ENCODE measurements at regions not wholly inside any gene's neighbourhood (a gene's known extent, or its start where the extent isn't known, plus 50 kb on each side); places are given as distances from the start of the nearest gene placed in this dataset.
A peak's percentile ranks its signal among the peaks of the same experiment; 100 is the strongest.

- in situ Hi-C loops (cut with MboI; ENCODE audit: low pct_unique_long_range_greater_than_20kb in 2 of 9, low sequenced_read_pairs in 9 of 9, unreplicated experiment in 9 of 9), result no loop called here
- Histone ChIP-seq H3K4me3 (peak overlapping the region; percentile 58 to 96 (median 78)), H3K4me1 (replicated peaks in 1 of 2) (peaks cover 21 to 35% of the 10 kb centered on the region in 2 donors), H3K27ac (peak overlapping the region in 1 of 2 donors; percentile 92)
- 0 to 67% (median 38%) methylated on average over 2 to 9 of the region's 10 CpGs; no CpG with 5 or more reads in 2 of the 10 experiments for WGBS, 10 experiments
- no peak for ATAC-seq (replicated peaks in 6 of 8)
Observed at GRCh38 chr10:21172542-21172929, 275.4 kb upstream of the NEBL start.

DNA sequence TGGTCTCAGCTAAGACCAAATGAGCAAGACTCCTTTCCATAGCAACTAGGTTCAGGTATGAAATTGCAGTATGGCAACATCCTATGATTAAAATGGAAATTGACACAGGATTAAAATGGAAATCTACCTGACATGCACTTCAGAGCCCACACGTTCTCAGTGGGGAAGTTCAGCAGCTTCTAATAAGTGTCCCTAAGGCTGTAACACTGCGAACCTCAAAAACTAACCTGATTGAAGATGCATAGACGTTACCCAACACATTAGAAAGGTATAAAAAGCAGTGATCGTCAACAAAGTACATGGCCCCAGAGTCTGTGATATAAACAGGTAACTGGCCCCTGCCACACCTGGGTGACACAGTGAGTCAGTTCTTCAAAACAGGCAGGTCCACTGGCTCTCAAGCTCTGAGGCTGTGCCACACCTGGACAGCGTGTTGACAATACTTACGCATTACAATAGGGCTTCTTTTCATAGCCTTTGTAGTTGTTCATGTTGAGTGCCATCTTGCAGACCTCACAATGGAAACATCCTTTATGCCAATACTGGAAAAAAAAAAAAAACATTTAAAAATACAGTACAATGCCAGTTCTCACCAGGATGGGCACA, 274.9 kb upstream of the NEBL start:
- no peak for ATAC-seq (replicated peaks in 6 of 8)
- H3K27ac ChIP-seq, result no peak overlapping the region
- WGBS, 10 experiments, result 42 to 100% (median 92%) methylated on average over 1 to 5 of the region's 6 CpGs; no CpG with 5 or more reads in 3 of the 10 experiments
- H3K4me1 ChIP-seq (replicated peaks in 1 of 2), result peaks cover 21 to 34% of the 10 kb centered on the region in 2 donors
- in situ Hi-C loops (cut with MboI; ENCODE audit: low pct_unique_long_range_greater_than_20kb in 2 of 9, low sequenced_read_pairs in 9 of 9, unreplicated experiment in 9 of 9), result no loop called here
- H3K4me3 ChIP-seq, result peak overlapping the region; percentile 58 to 96 (median 78)

GRCh38 chr10:21171197-21171935, 274.3 kb upstream of the NEBL start:
- H3K4me3 ChIP-seq, result peak overlapping the region in 1 of 5 donors; percentile 88
- no peak overlapping the region for H3K27ac ChIP-seq
- H3K4me1 ChIP-seq (replicated peaks in 1 of 2), result peaks cover 21 to 31% of the 10 kb centered on the region in 2 donors
- in situ Hi-C loops (cut with MboI; ENCODE audit: low pct_unique_long_range_greater_than_20kb in 2 of 9, low sequenced_read_pairs in 9 of 9, unreplicated experiment in 9 of 9), result no loop called here
- 60 to 89% (median 80%) methylated on average over 1 to 14 of the region's 14 CpGs for WGBS, 10 experiments
- no peak for ATAC-seq (replicated peaks in 6 of 8)

DNA sequence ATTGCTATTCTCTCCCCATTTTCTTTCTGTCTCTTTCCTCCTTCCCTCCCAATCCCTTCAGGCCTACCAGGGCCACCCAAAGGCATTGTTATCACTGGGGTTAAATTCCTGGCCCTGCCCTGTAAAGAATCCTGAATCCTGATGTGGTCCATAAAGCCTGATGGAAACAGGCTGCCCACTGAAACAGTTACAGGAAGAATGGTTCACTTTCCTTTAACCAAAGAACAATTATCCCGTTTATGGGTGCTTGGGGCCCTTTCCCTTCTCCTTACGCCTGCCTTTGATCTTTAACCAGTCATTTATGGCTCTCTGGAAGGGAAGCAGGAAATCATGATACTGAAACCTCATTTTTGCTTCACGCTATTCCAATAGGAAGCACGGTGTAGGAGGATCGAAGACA, 273.1 kb upstream of the NEBL start:
- no peak for ATAC-seq (replicated peaks in 6 of 8)
- in situ Hi-C loops (cut with MboI; ENCODE audit: low pct_unique_long_range_greater_than_20kb in 2 of 9, low sequenced_read_pairs in 9 of 9, unreplicated experiment in 9 of 9), result no loop called here
- H3K27ac ChIP-seq, result no peak overlapping the region
- 0 to 80% (median 57%) methylated on average over 1 to 5 of the region's 5 CpGs for whole genome bisulfite sequencing, 10 experiments
- H3K4me3 ChIP-seq, result no peak overlapping the region
- H3K4me1 ChIP-seq (replicated peaks in 1 of 2), result peaks cover 18 to 24% of the 10 kb centered on the region in 2 donors

GRCh38 chr10:21169271-21169670, 272.2 kb upstream of the NEBL start:
- peak in 5 of 8 experiments; percentile 6 to 56 (median 43) for ATAC-seq (replicated peaks in 6 of 8)
- WGBS, 10 experiments, result 0 to 80% (median 50%) methylated on average over 1 to 3 of the region's 4 CpGs; no CpG with 5 or more reads in 4 of the 10 experiments

GRCh38 chr10:21167288-21168010, 270.3 kb upstream of the NEBL start:
- no peak for ATAC-seq (replicated peaks in 6 of 8)
- Histone ChIP-seq H3K27ac (no peak overlapping the region), H3K4me3 (no peak overlapping the region), H3K4me1 (replicated peaks in 1 of 2) (peaks cover 16 to 25% of the 10 kb centered on the region in 2 donors)
- 57 to 100% (median 88%) methylated on average over 1 to 8 of the region's 8 CpGs for WGBS, 10 experiments
- in situ Hi-C loops (cut with MboI; ENCODE audit: low pct_unique_long_range_greater_than_20kb in 2 of 9, low sequenced_read_pairs in 9 of 9, unreplicated experiment in 9 of 9), result no loop called here

More at GRCh38 chr10:21169271-21169670, 272.2 kb upstream of the NEBL start:
- in situ Hi-C loops (cut with MboI; ENCODE audit: low pct_unique_long_range_greater_than_20kb in 2 of 9, low sequenced_read_pairs in 9 of 9, unreplicated experiment in 9 of 9), result no loop called here
- H3K4me1 ChIP-seq (replicated peaks in 1 of 2), result peaks cover 14 to 21% of the 10 kb centered on the region in 2 donors
- H3K4me3 ChIP-seq, result no peak overlapping the region
- no peak overlapping the region for H3K27ac ChIP-seq

- WGBS, 10 experiments, result 46 to 100% (median 85%) methylated on average over 2 to 16 of the region's 16 CpGs
- Histone ChIP-seq H3K4me3 (no peak overlapping the region), H3K27ac (no peak overlapping the region), H3K4me1 (replicated peaks in 1 of 2) (peaks cover 12 to 19% of the 10 kb centered on the region in 2 donors)
- in situ Hi-C loops (cut with MboI; ENCODE audit: low pct_unique_long_range_greater_than_20kb in 2 of 9, low sequenced_read_pairs in 9 of 9, unreplicated experiment in 9 of 9), result no loop called here
- peak in 4 of 8 experiments; percentile 25 to 49 (median 38) for ATAC-seq (replicated peaks in 6 of 8)
Observed at GRCh38 chr10:21166557-21167287, 269.6 kb upstream of the NEBL start.

DNA sequence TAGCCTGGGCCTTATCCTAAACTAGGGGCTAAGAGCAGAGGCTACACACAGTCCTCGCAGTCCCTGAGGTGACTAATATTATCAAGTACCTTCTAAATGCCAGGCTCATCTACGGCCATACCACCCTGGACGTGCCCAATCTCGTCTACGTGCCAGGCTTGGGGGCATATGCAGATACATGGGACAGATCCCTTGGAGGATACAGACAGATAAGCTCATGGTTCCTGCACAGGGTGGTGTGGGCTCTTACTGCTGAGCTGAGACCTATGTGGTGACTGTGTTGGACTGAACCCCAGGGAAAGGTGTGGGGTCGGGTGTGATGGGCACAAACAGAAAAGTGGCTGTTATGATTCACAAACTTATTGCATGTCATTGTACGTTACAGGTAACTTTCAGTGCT, 268.4 kb upstream of the NEBL start:
- WGBS, 10 experiments, result 0 to 100% (median 98%) methylated on average over 1 to 6 of the region's 7 CpGs; no CpG with 5 or more reads in 4 of the 10 experiments
- ATAC-seq (replicated peaks in 6 of 8), result no peak
- no peak overlapping the region for H3K4me3 ChIP-seq
- peaks cover 12 to 19% of the 10 kb centered on the region in 2 donors for H3K4me1 ChIP-seq (replicated peaks in 1 of 2)
- no peak overlapping the region for H3K27ac ChIP-seq
- in situ Hi-C loops (cut with MboI; ENCODE audit: low pct_unique_long_range_greater_than_20kb in 2 of 9, low sequenced_read_pairs in 9 of 9, unreplicated experiment in 9 of 9), result no loop called here

GRCh38 chr10:21164687-21165086, 267.6 kb upstream of the NEBL start:
- in situ Hi-C loops (cut with MboI; ENCODE audit: low pct_unique_long_range_greater_than_20kb in 2 of 9, low sequenced_read_pairs in 9 of 9, unreplicated experiment in 9 of 9), result no loop called here
- WGBS, 10 experiments, result 6 to 100% (median 83%) methylated on average over 2 to 3 of the region's 3 CpGs; no CpG with 5 or more reads in 2 of the 10 experiments
- Histone ChIP-seq H3K27ac (no peak overlapping the region), H3K4me3 (no peak overlapping the region), H3K4me1 (replicated peaks in 1 of 2) (peaks cover 10 to 16% of the 10 kb centered on the region in 2 donors)
- ATAC-seq (replicated peaks in 6 of 8), result no peak

- H3K4me1 ChIP-seq (replicated peaks in 1 of 2), result peaks cover 2 to 15% of the 10 kb centered on the region in 2 donors
- in situ Hi-C loops (cut with MboI; ENCODE audit: low pct_unique_long_range_greater_than_20kb in 2 of 9, low sequenced_read_pairs in 9 of 9, unreplicated experiment in 9 of 9), result no loop called here
- no peak for ATAC-seq (replicated peaks in 6 of 8)
- no peak overlapping the region for H3K27ac ChIP-seq
- H3K4me3 ChIP-seq, result no peak overlapping the region
Observed at GRCh38 chr10:21162948-21163347, 265.8 kb upstream of the NEBL start.

DNA sequence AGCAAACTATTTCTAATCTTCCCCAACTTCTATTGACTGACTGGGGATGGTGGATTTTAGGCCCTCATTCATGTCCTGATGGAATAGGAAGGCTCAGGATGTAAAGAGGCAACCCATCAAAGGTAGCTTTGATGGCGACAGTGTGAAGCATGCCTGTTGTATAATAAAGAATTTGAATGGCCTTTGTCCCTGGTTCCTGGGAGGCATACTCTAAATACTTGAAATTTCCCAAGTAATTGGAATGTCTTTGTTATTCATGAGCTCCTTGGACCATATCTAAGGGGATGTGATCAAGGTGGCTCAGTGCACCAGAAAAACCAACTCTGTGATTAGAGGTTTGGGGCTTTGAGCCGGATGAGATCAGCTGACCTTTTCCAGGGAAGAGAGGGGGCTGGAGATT, 264.5 kb upstream of the NEBL start:
- whole genome bisulfite sequencing, 10 experiments, result 0 to 100% (median 40%) methylated on average over 1 to 2 of the region's 2 CpGs; no CpG with 5 or more reads in 5 of the 10 experiments
- Histone ChIP-seq H3K27ac (no peak overlapping the region), H3K4me1 (replicated peaks in 1 of 2) (peaks cover 2 to 15% of the 10 kb centered on the region in 2 donors), H3K4me3 (no peak overlapping the region)
- no peak for ATAC-seq (replicated peaks in 6 of 8)
- in situ Hi-C loops (cut with MboI; ENCODE audit: low pct_unique_long_range_greater_than_20kb in 2 of 9, low sequenced_read_pairs in 9 of 9, unreplicated experiment in 9 of 9), result no loop called here

DNA sequence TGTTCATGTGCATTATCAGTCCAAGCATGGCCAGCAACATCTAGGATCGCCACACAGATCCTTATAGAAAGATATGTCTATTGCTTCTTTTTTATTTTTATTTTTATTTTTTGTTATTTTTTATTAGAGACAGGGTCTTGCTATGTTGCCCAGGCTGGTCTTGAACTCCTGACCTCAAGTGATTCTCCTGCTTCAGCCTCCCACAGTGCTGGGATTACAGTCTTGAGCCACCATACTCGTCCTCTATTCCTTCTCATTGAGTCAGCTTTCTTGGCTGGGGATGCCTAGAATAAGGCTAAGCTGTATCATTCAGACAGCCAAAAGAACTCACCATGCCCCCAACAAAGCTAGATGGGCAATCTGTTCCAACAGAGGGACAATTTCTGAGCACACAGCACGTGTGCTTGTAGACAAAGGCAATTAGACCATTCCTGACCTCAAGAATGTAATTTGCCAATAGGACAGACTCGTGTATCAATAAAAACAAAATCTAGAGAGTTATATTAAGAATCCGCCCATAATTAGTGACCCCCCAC, 264.0 kb upstream of the NEBL start:
- no peak for ATAC-seq (replicated peaks in 6 of 8)
- Histone ChIP-seq H3K4me1 (replicated peaks in 1 of 2) (peaks cover 3 to 17% of the 10 kb centered on the region in 2 donors), H3K27ac (no peak overlapping the region), H3K4me3 (no peak overlapping the region)
- in situ Hi-C loops (cut with MboI; ENCODE audit: low pct_unique_long_range_greater_than_20kb in 2 of 9, low sequenced_read_pairs in 9 of 9, unreplicated experiment in 9 of 9), result no loop called here
- 7 to 100% (median 81%) methylated on average over 1 to 5 of the region's 5 CpGs; no CpG with 5 or more reads in 1 of the 10 experiments for WGBS, 10 experiments
